RWPE1 (cell line): ENCODE measurements at regions not wholly inside any gene's neighbourhood (a gene's known extent, or its start where the extent isn't known, plus 50 kb on each side); places are given as distances from the start of the nearest gene placed in this dataset.

Source experiments
- CTCF ChIA-PET: fragments of 350-600 bp; sonication (Branson Sonifier 250); formaldehyde crosslinking; extraction: SDS; loops from one replicate; lab custom pipeline; 2021; lab: Yijun Ruan, JAX
- POLR2A ChIA-PET: fragments of 400-600 bp; formaldehyde crosslinking; extraction: SDS; loops from one replicate; lab custom pipeline; 2020; ENCODE audit warnings: antibody characterized with exemption; ENCODE audit not compliant: low non-redundant PET; lab: Yijun Ruan, JAX
- DNase-seq: peaks from one replicate; pipeline ENCODE4 v3.0.0; 2012; ENCODE audit warnings: low spot score
- H3K27ac ChIP-seq: fragments of 450-650 bp; 2 replicates; pipeline ENCODE4 v1.5.1; 2017
- CTCF ChIP-seq: fragments of 450-650 bp; conservative IDR thresholded peaks from 2 replicates; pipeline ENCODE4 v1.5.1; 2017; ENCODE audit warnings: low read depth, mild to moderate bottlenecking

DNA sequence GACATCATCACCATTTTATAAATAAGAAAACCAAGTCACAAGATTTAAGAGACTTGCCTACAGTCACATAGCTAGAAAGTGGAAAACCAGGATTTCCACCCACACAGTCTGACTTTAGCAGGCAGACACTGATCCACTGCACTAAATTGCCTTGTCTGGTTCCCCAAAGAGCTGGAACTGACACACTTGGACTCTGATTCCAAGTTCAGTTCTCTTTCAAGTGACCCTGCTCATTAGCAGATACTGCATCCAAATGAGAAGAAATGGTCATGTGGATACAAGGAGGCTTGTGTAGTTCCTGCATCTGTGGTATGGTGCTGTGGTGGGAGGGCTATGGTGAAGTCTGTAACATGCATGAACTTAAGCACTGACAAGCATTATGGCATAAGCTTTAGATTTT is 180.1 kb upstream of the MKLN1 start:
- ChIA-PET POLR2A (no interaction called here), CTCF (interaction anchor here (0.7 kb wide), 1 partner anchor 116 kb away, joined by 3 read pairs; no protein-coding TSS in a partner anchor)
- H3K27ac ChIP-seq, result no peak overlapping the region
- no peak for DNase-seq
- TF ChIP-seq CTCF, result no peak

DNA sequence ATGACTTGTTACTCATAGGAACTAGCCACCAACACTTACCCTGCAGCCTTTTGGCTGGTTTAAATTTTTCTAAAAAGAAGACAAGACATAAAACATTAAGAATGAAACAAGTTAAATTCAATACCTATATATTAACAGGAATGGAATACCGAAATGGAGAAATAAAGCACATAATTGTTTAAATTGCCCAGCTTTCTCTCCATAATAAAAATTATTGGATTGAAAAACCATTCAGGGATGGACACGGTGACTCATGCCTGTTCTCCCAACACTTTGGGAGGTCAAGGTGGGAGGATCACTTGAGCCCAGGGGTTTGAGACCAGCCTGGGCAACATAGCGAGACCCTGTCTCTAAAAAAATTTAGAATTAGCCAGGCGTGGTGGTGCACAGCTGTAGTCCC is 179.4 kb upstream of the MKLN1 start:
- ChIA-PET CTCF (no interaction called here), POLR2A (no interaction called here)
- no peak for DNase-seq
- TF ChIP-seq CTCF, result no peak
- H3K27ac ChIP-seq, result no peak overlapping the region

GRCh38 chr7:131148708-131149428 is 178.8 kb upstream of the MKLN1 start:
- no peak for DNase-seq
- ChIA-PET POLR2A (no interaction called here), CTCF (interaction anchor here (0.6 kb wide), 1 partner anchor 17 kb away, joined by 3 read pairs; no protein-coding TSS in a partner anchor)
- no peak for TF ChIP-seq CTCF
- H3K27ac ChIP-seq, result no peak overlapping the region

- CTCF ChIA-PET, result no interaction called here
- no peak for DNase-seq
- H3K27ac ChIP-seq, result no peak overlapping the region
- TF ChIP-seq CTCF, result no peak
- POLR2A ChIA-PET, result no interaction called here
Measured at GRCh38 chr7:131149429-131149773, 178.3 kb upstream of the MKLN1 start.

DNA sequence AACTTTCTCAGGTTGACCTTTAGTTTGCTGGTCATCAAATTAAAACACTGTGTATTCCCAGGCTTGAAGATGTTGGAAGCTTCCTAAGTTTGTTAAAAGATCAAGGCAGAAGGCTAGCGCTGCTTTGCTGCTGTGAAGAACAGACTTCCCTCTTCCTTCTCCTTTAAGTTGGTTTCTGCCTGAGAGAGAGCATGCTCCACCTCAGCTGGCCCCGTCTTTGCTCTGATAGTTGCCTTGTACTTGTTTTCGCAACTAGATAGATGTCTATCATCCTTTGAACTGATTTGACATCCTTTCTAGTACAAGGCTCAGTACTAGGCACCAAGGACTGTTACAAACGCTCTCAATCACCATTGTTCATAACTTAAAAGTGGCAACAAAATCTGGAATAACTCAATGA is 177.8 kb upstream of the MKLN1 start:
- ChIA-PET POLR2A (no interaction called here), CTCF (no interaction called here)
- no peak overlapping the region for H3K27ac ChIP-seq
- no peak for TF ChIP-seq CTCF
- DNase-seq, result no peak

GRCh38 chr7:131151034-131151433 is 176.6 kb upstream of the MKLN1 start:
- no peak for TF ChIP-seq CTCF
- ChIA-PET POLR2A (no interaction called here), CTCF (no interaction called here)
- DNase-seq, result no peak
- H3K27ac ChIP-seq, result no peak overlapping the region
